A549 (cell line): ENCODE measurements at regions not wholly inside any gene's neighbourhood (a gene's known extent, or its start where the extent isn't known, plus 50 kb on each side); places are given as distances from the start of the nearest gene placed in this dataset.

Experiments
- CTCF ChIP-seq: fragments of >200 bp; sonication (Bioruptor Twin); formaldehyde crosslinking; IDR thresholded peaks from 3 replicates; pipeline ENCODE4 v1.5.1; 2016
- MAZ ChIP-seq: fragments of 150-350 bp; IDR thresholded peaks from 2 replicates; pipeline ENCODE4 v1.6.1; 2014; ENCODE audit warnings: antibody characterized with exemption, low read depth, low read length, borderline replicate concordance
- NFE2L2 ChIP-seq: fragments of 150-350 bp; conservative IDR thresholded peaks from 2 replicates; pipeline ENCODE4 v1.6.1; 2014; ENCODE audit warnings: low read length
- POLR2A ChIP-seq: IDR thresholded peaks from 2 replicates; pipeline ENCODE4 v1.6.1; 2012; ENCODE audit warnings: mild to moderate bottlenecking, low read length
- REST ChIP-seq: fragments of 200-600 bp; sonication (generic); IDR thresholded peaks from 2 replicates; pipeline ENCODE4 v1.6.1; 2016; ENCODE audit warnings: antibody characterized with exemption, mild to moderate bottlenecking, moderate library complexity
- ZFP36 ChIP-seq: fragments of 450-650 bp; IDR thresholded peaks from 2 replicates; pipeline ENCODE4 v1.6.1; 2014; ENCODE audit warnings: borderline replicate concordance; ENCODE audit not compliant: partially characterized antibody
- TF ChIP-seq, protein P1 (sequence below): fragments of 450-650 bp; IDR thresholded peaks from 2 replicates; pipeline ENCODE4 v1.6.1; 2014; ENCODE audit warnings: antibody characterized with exemption
- TF ChIP-seq, protein P2 (sequence below): IDR thresholded peaks from 2 replicates; pipeline ENCODE4 v1.6.1; 2012

- TF ChIP-seq NFE2L2: no peak
- no peak for TF ChIP-seq CTCF
- TF ChIP-seq, protein P1, sequence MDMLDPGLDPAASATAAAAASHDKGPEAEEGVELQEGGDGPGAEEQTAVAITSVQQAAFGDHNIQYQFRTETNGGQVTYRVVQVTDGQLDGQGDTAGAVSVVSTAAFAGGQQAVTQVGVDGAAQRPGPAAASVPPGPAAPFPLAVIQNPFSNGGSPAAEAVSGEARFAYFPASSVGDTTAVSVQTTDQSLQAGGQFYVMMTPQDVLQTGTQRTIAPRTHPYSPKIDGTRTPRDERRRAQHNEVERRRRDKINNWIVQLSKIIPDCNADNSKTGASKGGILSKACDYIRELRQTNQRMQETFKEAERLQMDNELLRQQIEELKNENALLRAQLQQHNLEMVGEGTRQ: no peak
- TF ChIP-seq REST: no peak
- no peak for TF ChIP-seq ZFP36
- TF ChIP-seq MAZ: no peak
- TF ChIP-seq, protein P2, sequence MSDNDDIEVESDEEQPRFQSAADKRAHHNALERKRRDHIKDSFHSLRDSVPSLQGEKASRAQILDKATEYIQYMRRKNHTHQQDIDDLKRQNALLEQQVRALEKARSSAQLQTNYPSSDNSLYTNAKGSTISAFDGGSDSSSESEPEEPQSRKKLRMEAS: no peak
- TF ChIP-seq POLR2A: no peak
Measured at GRCh38 chr3:8327739-8328138, 173.9 kb upstream of the LMCD1 start.
